HG03442 (cell line): ENCODE measurements at regions not wholly inside any gene's neighbourhood (a gene's known extent, or its start where the extent isn't known, plus 50 kb on each side); places are given as distances from the start of the nearest gene placed in this dataset.

Experiments used
- ATAC-seq: cut with Tn5 transposase; IDR thresholded peaks from one replicate; pipeline ENCODE4 v1.9.1; 2021; ENCODE audit warnings: mild to moderate bottlenecking, moderate library complexity; ENCODE audit not compliant: unreplicated experiment

- no peak for ATAC-seq
Measured at GRCh38 chr4:138671106-138671505, 344.5 kb upstream of the NOCT start.

DNA sequence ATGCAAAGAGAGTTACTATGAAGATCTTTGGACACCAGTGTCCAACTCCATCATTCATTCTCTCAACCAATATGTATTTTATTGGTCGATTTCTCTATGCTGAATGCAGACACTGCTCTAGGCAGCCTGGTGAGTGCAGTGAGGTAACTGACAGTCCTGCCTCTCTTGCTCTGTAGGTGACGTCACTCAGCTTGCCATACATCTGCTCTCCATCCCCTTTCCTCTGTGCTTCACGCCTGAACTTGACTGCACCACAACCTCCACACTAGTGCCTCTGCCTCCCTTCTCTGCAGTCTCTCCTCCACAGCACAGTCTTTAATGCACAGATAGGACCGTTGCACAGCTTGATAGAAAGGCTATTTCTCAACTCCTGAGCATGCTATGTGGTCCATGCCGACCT lies 344.9 kb upstream of the NOCT start:
- no peak for ATAC-seq

GRCh38 chr4:138669479-138670315 lies 345.9 kb upstream of the NOCT start:
- ATAC-seq = peak; percentile 48

GRCh38 chr4:138668309-138668708 lies 347.3 kb upstream of the NOCT start:
- no peak for ATAC-seq

GRCh38 chr4:138666366-138666765 lies 349.2 kb upstream of the NOCT start:
- no peak for ATAC-seq

- ATAC-seq = no peak
Measured at GRCh38 chr4:138665851-138666250, 349.7 kb upstream of the NOCT start.

- no peak for ATAC-seq
Measured at GRCh38 chr4:138663883-138664282, 351.7 kb upstream of the NOCT start.

DNA sequence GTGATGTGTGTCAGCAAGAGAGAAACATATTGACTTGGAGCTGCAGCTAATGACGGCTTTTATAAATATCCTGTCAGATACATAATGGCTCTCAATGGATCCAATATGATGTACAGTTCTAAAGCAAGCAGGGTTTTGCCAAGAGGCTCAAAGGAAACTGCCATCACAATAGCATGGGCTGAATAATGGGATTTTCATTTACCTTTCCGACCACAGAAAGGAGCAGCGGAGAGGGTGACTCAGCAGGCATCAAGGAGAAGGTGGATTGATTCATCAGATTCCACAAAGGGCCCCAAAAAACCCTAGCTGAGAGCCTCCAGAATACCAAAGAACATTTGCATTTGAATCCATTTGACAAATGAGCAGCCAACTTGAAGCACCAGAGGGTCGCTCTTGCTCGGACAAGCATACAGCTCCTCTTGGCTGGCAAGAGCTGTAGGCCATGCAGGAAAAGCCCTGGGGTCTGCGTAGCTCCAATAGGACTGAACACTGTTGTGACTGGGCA lies 355.7 kb upstream of the NOCT start:
- ATAC-seq = no peak

DNA sequence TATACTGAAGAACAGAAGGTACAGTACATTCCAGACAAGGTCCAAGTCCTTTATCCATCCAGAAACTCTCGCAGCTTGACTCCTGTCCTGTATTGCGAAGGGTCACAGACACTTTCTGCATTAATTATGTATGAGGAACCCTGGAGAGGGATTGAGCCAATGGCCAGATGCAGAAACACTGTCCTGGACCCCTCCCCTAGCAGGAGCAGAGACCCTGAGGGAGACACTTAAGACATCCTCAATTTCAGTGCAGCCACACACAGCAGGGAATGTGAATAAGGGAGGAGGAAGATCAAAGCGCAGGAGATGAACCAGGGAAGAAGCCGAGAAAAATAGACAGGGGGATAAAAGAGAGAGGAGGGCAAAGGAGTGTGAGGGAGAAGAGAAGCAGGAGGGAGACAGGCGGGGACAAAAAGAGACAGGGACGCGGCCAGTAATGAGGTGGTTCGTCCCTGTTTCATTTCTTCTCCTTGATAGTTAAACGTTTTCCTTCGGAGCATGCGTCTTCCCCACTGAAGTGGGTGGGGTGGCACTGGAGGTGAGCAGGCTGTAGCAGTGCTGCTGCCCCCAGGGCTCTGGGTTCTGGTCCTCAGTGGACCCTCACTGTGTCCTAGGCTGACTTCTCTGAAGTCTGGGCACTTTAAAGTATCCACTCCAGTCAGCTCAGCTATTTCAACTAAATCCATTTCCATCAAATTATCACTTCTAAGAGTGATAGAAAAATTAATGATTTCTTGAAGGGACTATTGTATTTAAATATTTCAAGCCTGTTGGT lies 356.4 kb upstream of the NOCT start:
- ATAC-seq = no peak

DNA sequence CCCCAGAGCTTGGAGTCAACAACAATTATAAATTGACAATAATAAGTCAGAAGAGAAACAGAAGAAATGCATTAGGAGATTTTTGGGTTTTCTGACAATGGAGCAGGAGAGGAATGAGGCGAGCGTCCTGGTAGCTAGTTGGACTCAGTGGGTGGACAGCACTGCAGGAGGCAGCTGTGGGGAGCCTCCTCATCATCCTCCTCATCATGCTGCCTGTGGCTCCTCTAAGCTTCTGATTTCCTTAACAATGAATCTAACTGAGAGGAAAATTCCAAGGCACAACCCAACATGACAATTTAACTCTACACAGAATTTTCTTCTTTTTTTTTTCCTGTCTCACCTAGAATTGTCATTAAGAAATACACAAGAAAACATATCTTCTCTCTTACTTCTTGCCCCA lies 357.1 kb upstream of the NOCT start:
- no peak for ATAC-seq

- ATAC-seq = no peak
Measured at GRCh38 chr4:138656990-138657389, 358.6 kb upstream of the NOCT start.

- no peak for ATAC-seq
Measured at GRCh38 chr4:138655985-138656384, 359.6 kb upstream of the NOCT start.

GRCh38 chr4:138655286-138655685 lies 360.3 kb upstream of the NOCT start:
- ATAC-seq = no peak

- peak; percentile 52 for ATAC-seq
Measured at GRCh38 chr4:138650929-138651448, 364.6 kb upstream of the NOCT start.

DNA sequence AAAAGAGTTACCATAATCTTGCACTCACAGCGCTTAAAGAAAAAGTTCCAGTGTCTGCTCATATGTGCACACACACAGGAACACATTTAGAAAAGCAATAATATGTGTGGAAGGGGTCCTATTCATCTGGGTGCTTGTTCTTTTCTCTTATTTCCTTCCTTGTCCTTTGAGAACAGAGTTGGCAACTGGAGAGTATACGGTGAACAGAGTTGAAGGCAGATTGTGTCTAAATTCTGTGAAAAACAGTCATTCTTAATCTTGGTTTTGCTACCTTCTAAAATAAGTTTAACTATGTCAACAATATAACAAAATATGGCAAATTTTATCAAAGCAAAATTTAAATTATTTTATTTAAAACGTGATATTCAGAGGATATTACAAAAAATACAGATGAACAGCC lies 365.1 kb upstream of the NOCT start:
- no peak for ATAC-seq

DNA sequence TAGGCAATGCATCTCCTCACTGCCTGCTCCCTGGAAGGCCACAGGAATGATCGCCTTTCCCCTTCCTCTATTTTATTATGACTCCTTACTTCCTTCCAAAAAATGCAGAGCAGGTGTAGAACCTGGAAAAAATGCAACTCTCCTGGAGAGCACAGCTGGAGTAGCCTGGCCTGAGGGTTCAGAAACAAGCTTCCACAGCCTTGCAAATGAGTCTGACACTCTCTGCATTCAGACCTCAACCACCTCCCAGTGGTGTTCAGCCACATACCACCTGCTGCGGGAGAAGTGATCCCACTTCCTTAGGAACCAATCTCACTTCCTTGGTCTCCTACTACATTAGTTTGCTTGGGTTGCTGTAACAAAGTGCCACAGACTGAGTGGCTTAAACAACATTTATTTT lies 368.1 kb upstream of the NOCT start:
- ATAC-seq = no peak

DNA sequence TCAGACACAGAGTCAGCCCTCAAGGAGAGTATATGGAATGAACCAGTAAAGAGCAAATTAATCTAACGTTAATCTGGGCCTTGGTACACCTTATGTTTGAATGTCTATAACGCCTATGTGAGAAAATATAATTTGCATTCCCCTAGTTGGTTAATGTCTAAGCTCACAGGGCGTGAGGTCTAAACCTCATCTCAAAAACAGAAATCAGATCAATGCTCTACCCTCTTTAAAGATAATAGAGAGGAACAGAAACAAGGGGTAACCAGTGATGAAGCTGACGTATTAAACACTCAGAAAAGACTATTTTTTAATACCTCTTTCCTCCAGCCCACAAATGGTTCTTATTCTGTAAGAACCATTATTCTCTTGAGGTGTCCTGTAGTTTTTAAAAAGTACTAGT lies 369.2 kb upstream of the NOCT start:
- no peak for ATAC-seq

- no peak for ATAC-seq
Measured at GRCh38 chr4:138645289-138645688, 370.3 kb upstream of the NOCT start.

- no peak for ATAC-seq
Measured at GRCh38 chr4:138644322-138644721, 371.3 kb upstream of the NOCT start.

DNA sequence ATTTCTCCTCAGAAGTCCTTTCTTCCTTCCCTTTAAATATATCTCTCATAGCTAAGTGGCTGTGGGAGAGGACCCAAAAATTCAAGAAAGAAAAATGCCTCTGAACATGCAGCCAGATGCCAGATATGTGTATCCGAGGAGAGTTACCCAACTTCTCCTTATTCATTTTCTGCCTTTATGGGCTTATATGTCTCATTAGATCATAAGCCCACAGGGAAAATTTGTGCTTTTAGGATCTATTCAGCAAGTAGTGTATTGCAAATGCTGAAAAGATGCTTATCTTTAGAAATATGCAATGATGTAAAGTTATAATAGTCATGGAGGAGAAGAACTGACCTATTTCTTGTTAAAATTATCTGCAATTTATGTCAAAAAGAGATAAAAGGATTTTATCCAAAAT lies 371.8 kb upstream of the NOCT start:
- ATAC-seq = no peak

- no peak for ATAC-seq
Measured at GRCh38 chr4:138639018-138639741, 376.4 kb upstream of the NOCT start.
